SK-N-SH treated with all-trans-retinoic acid at 6 μM for 48 hours (cell line): ENCODE measurements at regions not wholly inside any gene's neighbourhood (a gene's known extent, or its start where the extent isn't known, plus 50 kb on each side); places are given as distances from the start of the nearest gene placed in this dataset.

Experiments used
- ATAC-seq: fragments of 200-7000 bp; cut with Tn5 transposase; 3 replicates; pipeline ENCODE4 v1.9.1; 2020; ENCODE audit warnings: mild to moderate bottlenecking, moderate library complexity
- ARNTL ChIP-seq: fragments of 450-650 bp; formaldehyde crosslinking; IDR thresholded peaks from 2 replicates; pipeline ENCODE4 v1.5.0; 2020; ENCODE audit warnings: low read depth, mild to moderate bottlenecking, moderate library complexity, borderline replicate concordance
- BACH2 ChIP-seq: fragments of 250-450 bp; sonication (Bioruptor Pico); IDR thresholded peaks from 2 replicates; pipeline ENCODE4 v1.9.0; 2021; ENCODE audit warnings: mild to moderate bottlenecking, borderline replicate concordance
- CSDC2 ChIP-seq: fragments of 250-450 bp; sonication (Bioruptor Pico); IDR thresholded peaks from 2 replicates; pipeline ENCODE4 v1.5.0; 2020; ENCODE audit warnings: mild to moderate bottlenecking, moderate library complexity
- CSRNP3 ChIP-seq: fragments of 250-450 bp; sonication (Bioruptor Pico); IDR thresholded peaks from 2 replicates; pipeline ENCODE4 v1.5.1; 2021; ENCODE audit warnings: mild to moderate bottlenecking, moderate library complexity
- ESRRG ChIP-seq: fragments of 250-450 bp; sonication (Bioruptor Pico); IDR thresholded peaks from 2 replicates; pipeline ENCODE4 v1.6.1; 2021; ENCODE audit warnings: mild to moderate bottlenecking
- GLIS3 ChIP-seq: fragments of 250-450 bp; sonication (Bioruptor Pico); IDR thresholded peaks from 2 replicates; pipeline ENCODE4 v1.5.0; 2020; ENCODE audit warnings: mild to moderate bottlenecking, moderate library complexity
- ISL1 ChIP-seq: fragments of 250-450 bp; sonication (Bioruptor Pico); IDR thresholded peaks from 2 replicates; pipeline ENCODE4 v2.1.2; 2022; ENCODE audit warnings: mild to moderate bottlenecking, moderate library complexity
- OSR1 ChIP-seq: fragments of 250-450 bp; sonication (Bioruptor Pico); IDR thresholded peaks from 2 replicates; pipeline ENCODE4 v1.8.0; 2022; ENCODE audit warnings: moderate library complexity, mild to moderate bottlenecking, inconsistent platforms
- PATZ1 ChIP-seq: fragments of 250-450 bp; sonication (Bioruptor Pico); IDR thresholded peaks from 2 replicates; pipeline ENCODE4 v1.8.0; 2020; ENCODE audit warnings: mild to moderate bottlenecking, moderate library complexity, borderline replicate concordance
- PPARA ChIP-seq: fragments of 250-450 bp; sonication (Bioruptor Pico); IDR thresholded peaks from 2 replicates; pipeline ENCODE4 v1.5.0; 2020; ENCODE audit warnings: mild to moderate bottlenecking, borderline replicate concordance
- RARB ChIP-seq: fragments of 250-450 bp; sonication (Bioruptor Pico); IDR thresholded peaks from 2 replicates; pipeline ENCODE4 v1.8.0; 2021; ENCODE audit warnings: mild to moderate bottlenecking, moderate library complexity
- SNAI2 ChIP-seq: fragments of 250-450 bp; sonication (Bioruptor Pico); IDR thresholded peaks from 2 replicates; pipeline ENCODE4 v1.5.0; 2020; ENCODE audit warnings: mild to moderate bottlenecking, moderate library complexity
- TCF4 ChIP-seq: fragments of 250-450 bp; sonication (Bioruptor Pico); IDR thresholded peaks from 2 replicates; pipeline ENCODE4 v1.8.0; 2021; ENCODE audit warnings: mild to moderate bottlenecking, moderate library complexity, borderline replicate concordance
- TOX ChIP-seq: fragments of 250-450 bp; sonication (Bioruptor Pico); IDR thresholded peaks from 2 replicates; pipeline ENCODE4 v1.8.0; 2021; ENCODE audit warnings: mild to moderate bottlenecking, moderate library complexity, borderline replicate concordance
- TSHZ2 ChIP-seq: fragments of 250-450 bp; sonication (Bioruptor Pico); IDR thresholded peaks from 2 replicates; pipeline ENCODE4 v1.5.0; 2020; ENCODE audit warnings: mild to moderate bottlenecking, moderate library complexity
- ZC3H10 ChIP-seq: fragments of 250-450 bp; sonication (Bioruptor Pico); IDR thresholded peaks from 2 replicates; pipeline ENCODE4 v1.5.1; 2021; ENCODE audit warnings: mild to moderate bottlenecking, moderate library complexity
- ZFP3 ChIP-seq: fragments of 250-450 bp; sonication (Bioruptor Pico); IDR thresholded peaks from 2 replicates; pipeline ENCODE4 v1.5.0; 2020; ENCODE audit warnings: mild to moderate bottlenecking, moderate library complexity
- ZFP30 ChIP-seq: fragments of 450-650 bp; formaldehyde crosslinking; IDR thresholded peaks from 2 replicates; pipeline ENCODE4 v1.5.0; 2022; ENCODE audit warnings: mild to moderate bottlenecking, moderate library complexity
- ZNF565 ChIP-seq: fragments of 450-650 bp; formaldehyde crosslinking; conservative IDR thresholded peaks from 2 replicates; pipeline ENCODE4 v1.5.0; 2020; ENCODE audit warnings: low read depth, mild to moderate bottlenecking, moderate library complexity
- ZNF8 ChIP-seq: fragments of 450-650 bp; formaldehyde crosslinking; IDR thresholded peaks from 2 replicates; pipeline ENCODE4 v1.5.0; 2020; ENCODE audit warnings: mild to moderate bottlenecking, moderate library complexity
- TF ChIP-seq, protein P1 (sequence below): fragments of 250-450 bp; sonication (Bioruptor Pico); IDR thresholded peaks from 2 replicates; pipeline ENCODE4 v1.5.1; 2020; ENCODE audit warnings: low read depth, mild to moderate bottlenecking, moderate library complexity
- TF ChIP-seq, protein P2 (sequence below): fragments of 250-450 bp; sonication (Bioruptor Pico); IDR thresholded peaks from 2 replicates; pipeline ENCODE4 v1.8.0; 2021; ENCODE audit warnings: low read depth, mild to moderate bottlenecking, moderate library complexity, borderline replicate concordance

GRCh38 chr10:33813415-33813814, 478.9 kb upstream of the NRP1 start:
- TF ChIP-seq ZC3H10 (CRISPR knock-in tag), result no peak
- TF ChIP-seq OSR1 (CRISPR knock-in tag), result no peak
- no peak for TF ChIP-seq CSDC2 (CRISPR knock-in tag)
- no peak for TF ChIP-seq TSHZ2 (CRISPR knock-in tag)
- TF ChIP-seq ZNF565 (CRISPR knock-in tag), result no peak
- no peak for TF ChIP-seq ZNF8 (CRISPR knock-in tag)
- TF ChIP-seq CSRNP3 (CRISPR knock-in tag), result no peak
- no peak for TF ChIP-seq ZFP30 (CRISPR knock-in tag)
- TF ChIP-seq GLIS3 (CRISPR knock-in tag), result no peak
- TF ChIP-seq RARB (CRISPR knock-in tag), result no peak
- no peak for TF ChIP-seq TOX (CRISPR knock-in tag)
- TF ChIP-seq BACH2 (CRISPR knock-in tag), result no peak
- no peak for ATAC-seq

DNA sequence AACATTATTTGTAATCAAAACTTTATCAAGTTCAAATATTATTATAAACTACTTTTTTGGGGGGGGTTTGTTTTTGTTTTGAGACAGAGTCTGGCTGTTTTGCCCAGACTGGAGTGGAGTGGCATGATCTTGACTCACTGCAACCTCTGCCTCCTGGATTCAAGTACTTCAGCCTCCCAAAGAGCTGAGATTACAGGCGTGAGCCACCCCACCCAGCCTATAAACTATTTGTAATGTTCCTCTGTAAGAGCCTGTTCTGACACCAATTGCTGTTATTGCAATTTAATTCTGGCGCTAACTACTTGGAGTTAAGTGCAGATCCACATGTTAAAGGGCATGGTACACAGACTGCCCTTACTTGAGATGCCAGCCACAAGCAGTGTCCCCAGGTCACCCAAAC, 478.1 kb upstream of the NRP1 start:
- no peak for TF ChIP-seq TSHZ2 (CRISPR knock-in tag)
- no peak for TF ChIP-seq BACH2 (CRISPR knock-in tag)
- no peak for TF ChIP-seq ISL1
- TF ChIP-seq PATZ1 (CRISPR knock-in tag), result no peak
- TF ChIP-seq, protein P1, sequence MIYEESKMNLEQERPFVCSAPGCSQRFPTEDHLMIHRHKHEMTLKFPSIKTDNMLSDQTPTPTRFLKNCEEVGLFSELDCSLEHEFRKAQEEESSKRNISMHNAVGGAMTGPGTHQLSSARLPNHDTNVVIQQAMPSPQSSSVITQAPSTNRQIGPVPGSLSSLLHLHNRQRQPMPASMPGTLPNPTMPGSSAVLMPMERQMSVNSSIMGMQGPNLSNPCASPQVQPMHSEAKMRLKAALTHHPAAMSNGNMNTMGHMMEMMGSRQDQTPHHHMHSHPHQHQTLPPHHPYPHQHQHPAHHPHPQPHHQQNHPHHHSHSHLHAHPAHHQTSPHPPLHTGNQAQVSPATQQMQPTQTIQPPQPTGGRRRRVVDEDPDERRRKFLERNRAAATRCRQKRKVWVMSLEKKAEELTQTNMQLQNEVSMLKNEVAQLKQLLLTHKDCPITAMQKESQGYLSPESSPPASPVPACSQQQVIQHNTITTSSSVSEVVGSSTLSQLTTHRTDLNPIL (CRISPR knock-in tag), result no peak
- no peak for TF ChIP-seq ZFP3 (CRISPR knock-in tag)
- TF ChIP-seq ZNF565 (CRISPR knock-in tag), result no peak
- TF ChIP-seq RARB (CRISPR knock-in tag), result no peak
- TF ChIP-seq ESRRG (CRISPR knock-in tag), result no peak
- no peak for TF ChIP-seq GLIS3 (CRISPR knock-in tag)
- TF ChIP-seq, protein P2, sequence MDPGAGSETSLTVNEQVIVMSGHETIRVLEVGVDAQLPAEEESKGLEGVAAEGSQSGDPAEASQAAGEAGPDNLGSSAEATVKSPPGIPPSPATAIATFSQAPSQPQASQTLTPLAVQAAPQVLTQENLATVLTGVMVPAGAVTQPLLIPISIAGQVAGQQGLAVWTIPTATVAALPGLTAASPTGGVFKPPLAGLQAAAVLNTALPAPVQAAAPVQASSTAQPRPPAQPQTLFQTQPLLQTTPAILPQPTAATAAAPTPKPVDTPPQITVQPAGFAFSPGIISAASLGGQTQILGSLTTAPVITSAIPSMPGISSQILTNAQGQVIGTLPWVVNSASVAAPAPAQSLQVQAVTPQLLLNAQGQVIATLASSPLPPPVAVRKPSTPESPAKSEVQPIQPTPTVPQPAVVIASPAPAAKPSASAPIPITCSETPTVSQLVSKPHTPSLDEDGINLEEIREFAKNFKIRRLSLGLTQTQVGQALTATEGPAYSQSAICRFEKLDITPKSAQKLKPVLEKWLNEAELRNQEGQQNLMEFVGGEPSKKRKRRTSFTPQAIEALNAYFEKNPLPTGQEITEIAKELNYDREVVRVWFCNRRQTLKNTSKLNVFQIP (CRISPR knock-in tag), result no peak
- no peak for TF ChIP-seq ZNF8 (CRISPR knock-in tag)
- no peak for TF ChIP-seq ZFP30 (CRISPR knock-in tag)
- TF ChIP-seq TCF4, result no peak
- TF ChIP-seq CSDC2 (CRISPR knock-in tag), result no peak
- TF ChIP-seq PPARA (CRISPR knock-in tag), result no peak
- no peak for TF ChIP-seq ZC3H10 (CRISPR knock-in tag)
- TF ChIP-seq TOX (CRISPR knock-in tag), result no peak
- TF ChIP-seq SNAI2, result no peak
- no peak for TF ChIP-seq ARNTL (CRISPR knock-in tag)
- no peak for ATAC-seq
